ENCODE measurements at regions not wholly inside any gene's neighbourhood (a gene's known extent, or its start where the extent isn't known, plus 50 kb on each side); places are given as distances from the start of the nearest gene placed in this dataset.

- DNase-seq: no peak
- Histone ChIP-seq H3K4me3 (ENCODE audit: low read depth, low read length) (no peak overlapping the region), H3K27me3 (replicated peaks; ENCODE audit: control insufficient read depth, insufficient read depth, low read length) (no peaks in the 10 kb centered on the region), H3K4me1 (peaks cover 6% of the 10 kb centered on the region), H3K9me3 (no peaks in the 10 kb centered on the region), H3K36me3 (ENCODE audit: control insufficient read depth, insufficient read depth, low read length) (no peaks in the 10 kb centered on the region)
- Mint-ChIP-seq H3K4me1 (ENCODE audit: low read depth, unreplicated experiment) (no peaks in the 10 kb centered on the region), H3K4me3 (ENCODE audit: unreplicated experiment) (no peak overlapping the region), H3K27ac (ENCODE audit: unreplicated experiment) (no peak overlapping the region), H3K9me3 (ENCODE audit: unreplicated experiment) (no peaks in the 10 kb centered on the region), H3K27me3 (ENCODE audit: insufficient read depth, unreplicated experiment) (no peaks in the 10 kb centered on the region), H3K36me3 (ENCODE audit: insufficient read depth, unreplicated experiment) (no peaks in the 10 kb centered on the region)
- intact Hi-C loops (cut with micrococcal nuclease; ENCODE audit: unreplicated experiment): no loop called here
- no peak for TF ChIP-seq CTCF (IDR thresholded peaks at IDR 0.05; ENCODE audit: insufficient read depth in 1 of 2, low read depth in 1 of 2, low read length in 1 of 2, severe bottlenecking in 1 of 2, unreplicated experiment in 1 of 2)
- POLR2A ChIA-PET: no interaction called here
- CTCF ChIA-PET: no interaction called here
- BruUV-seq (replicated peaks): no TSS peak
These were observed 411.2 kb upstream of the SULF2 start for GRCh38 chr20:48196486-48196885.

- Histone ChIP-seq H3K27me3 (replicated peaks; ENCODE audit: control insufficient read depth, insufficient read depth, low read length) (no peaks in the 10 kb centered on the region), H3K4me1 (peaks cover 11% of the 10 kb centered on the region), H3K36me3 (ENCODE audit: control insufficient read depth, insufficient read depth, low read length) (no peaks in the 10 kb centered on the region), H3K9me3 (no peaks in the 10 kb centered on the region), H3K4me3 (ENCODE audit: low read depth, low read length) (no peak overlapping the region)
- Mint-ChIP-seq H3K4me1 (ENCODE audit: low read depth, unreplicated experiment) (peaks cover 4% of the 10 kb centered on the region), H3K27ac (ENCODE audit: unreplicated experiment) (no peak overlapping the region), H3K36me3 (ENCODE audit: insufficient read depth, unreplicated experiment) (no peaks in the 10 kb centered on the region), H3K27me3 (ENCODE audit: insufficient read depth, unreplicated experiment) (no peaks in the 10 kb centered on the region), H3K9me3 (ENCODE audit: unreplicated experiment) (no peaks in the 10 kb centered on the region), H3K4me3 (ENCODE audit: unreplicated experiment) (no peak overlapping the region)
- ChIA-PET CTCF (no interaction called here), POLR2A (no interaction called here)
- no peak for TF ChIP-seq CTCF (IDR thresholded peaks at IDR 0.05; ENCODE audit: insufficient read depth in 1 of 2, low read depth in 1 of 2, low read length in 1 of 2, severe bottlenecking in 1 of 2, unreplicated experiment in 1 of 2)
- no TSS peak for BruUV-seq (replicated peaks)
- no peak for DNase-seq
- intact Hi-C loops (cut with micrococcal nuclease; ENCODE audit: unreplicated experiment): no loop called here
These were observed 410.7 kb upstream of the SULF2 start for GRCh38 chr20:48196001-48196400.

GRCh38 chr20:48195121-48195870, 410.0 kb upstream of the SULF2 start:
- intact Hi-C loops (cut with micrococcal nuclease; ENCODE audit: unreplicated experiment): no loop called here
- no peak overlapping the region for H3K4me3 Mint-ChIP-seq (ENCODE audit: unreplicated experiment)
- no peak for TF ChIP-seq CTCF (IDR thresholded peaks at IDR 0.05; ENCODE audit: insufficient read depth in 1 of 2, low read depth in 1 of 2, low read length in 1 of 2, severe bottlenecking in 1 of 2, unreplicated experiment in 1 of 2)
- no peaks in the 10 kb centered on the region for H3K36me3 Mint-ChIP-seq (ENCODE audit: insufficient read depth, unreplicated experiment)
- DNase-seq: no peak
- Histone ChIP-seq H3K9me3 (no peaks in the 10 kb centered on the region), H3K36me3 (ENCODE audit: control insufficient read depth, insufficient read depth, low read length) (no peaks in the 10 kb centered on the region), H3K4me3 (ENCODE audit: low read depth, low read length) (no peak overlapping the region), H3K27me3 (replicated peaks; ENCODE audit: control insufficient read depth, insufficient read depth, low read length) (no peaks in the 10 kb centered on the region), H3K4me1 (peaks cover 17% of the 10 kb centered on the region)
- ChIA-PET POLR2A (no interaction called here), CTCF (interaction anchor here (0.6 to 1.1 kb wide), 2 partner anchors 13 to 100 kb away, joined by 4 to 7 read pairs; no protein-coding TSS in a partner anchor)
- peaks cover 11% of the 10 kb centered on the region for H3K4me1 Mint-ChIP-seq (ENCODE audit: low read depth, unreplicated experiment)
- no peaks in the 10 kb centered on the region for H3K27me3 Mint-ChIP-seq (ENCODE audit: insufficient read depth, unreplicated experiment)
- BruUV-seq (replicated peaks): no TSS peak
- H3K27ac Mint-ChIP-seq (ENCODE audit: unreplicated experiment): no peak overlapping the region
- H3K9me3 Mint-ChIP-seq (ENCODE audit: unreplicated experiment): no peaks in the 10 kb centered on the region

Data from Caco-2 (cell line).